Endothelial cell of umbilical vein (primary cell): ENCODE measurements at regions not wholly inside any gene's neighbourhood (a gene's known extent, or its start where the extent isn't known, plus 50 kb on each side); places are given as distances from the start of the nearest gene placed in this dataset.

Experiments used
- BruUV-seq: library from RNA; stranded (reverse); fragments of 400-500 nt; replicated peaks from 2 replicates; lab custom pipeline; 2021; lab: Mats Ljungman, UMichigan
- CTCF ChIA-PET: fragments of 300-600, 350-600 bp; sonication (Branson Sonifier 250); formaldehyde crosslinking; loops from one replicate; lab custom pipeline; 2021; ENCODE audit warnings: antibody characterized with exemption, inconsistent platforms; lab: Charles Lee
- POLR2A ChIA-PET: fragments of 300-600, 350-600 bp; sonication (Branson Sonifier 250); formaldehyde crosslinking; loops from one replicate; lab custom pipeline; 2021; ENCODE audit warnings: antibody characterized with exemption, inconsistent platforms; lab: Charles Lee
- DNase-seq: peaks from one replicate; pipeline ENCODE4 v3.0.0-alpha.2; 2011; ENCODE audit warnings: low read depth, low spot score
- FAIRE-seq: peaks from 2 replicates; lab custom pipeline; 2011; peaks lifted over from hg19 to GRCh38; lab: Jason Lieb, UNC
- H2AFZ ChIP-seq: 2 replicates; pipeline ENCODE4 v1.6.0; 2012; ENCODE audit warnings: low read depth, low read length, control low read depth, inconsistent platforms
- H3K27ac ChIP-seq: 2 replicates; pipeline ENCODE4 v1.5.1; 2011; ENCODE audit warnings: low read depth, mild to moderate bottlenecking, control low read depth, low read length, moderate library complexity; ENCODE audit not compliant: insufficient read depth
- H3K27me3 ChIP-seq, 2 experiments: 2 replicates each; pipeline versions ENCODE4 v1.6.0 to v1.6.1; 2011; ENCODE audit warnings: low read length in 2 of 2, mixed read lengths in 1 of 2; ENCODE audit not compliant: control insufficient read depth in 2 of 2, insufficient read depth in 2 of 2
- H3K36me3 ChIP-seq, 2 experiments: 2 replicates in 1 of 2; 3 replicates in 1 of 2; pipeline ENCODE4 v1.5.1; 2011; ENCODE audit warnings: low read length in 2 of 2, mild to moderate bottlenecking in 1 of 2, moderate library complexity in 1 of 2; ENCODE audit not compliant: control insufficient read depth in 2 of 2, insufficient read depth in 2 of 2; ENCODE audit errors: extremely low read depth in 1 of 2
- H3K4me1 ChIP-seq: 3 replicates; pipeline ENCODE4 v1.5.1; 2011; ENCODE audit warnings: mild to moderate bottlenecking, low read length; ENCODE audit not compliant: control insufficient read depth, insufficient read depth; ENCODE audit errors: extremely low read depth
- H3K4me2 ChIP-seq: 2 replicates; pipeline ENCODE4 v1.6.1; 2011; ENCODE audit warnings: low read length, control low read depth, mixed read lengths; ENCODE audit not compliant: insufficient read depth
- H3K4me3 ChIP-seq, 3 experiments: fragments of 200-600 bp in 1 of 3; sonication (generic), shearing (Covaris generic) in 1 of 3; replicated peaks in 1 of 3; 2 replicates each; pipeline ENCODE4 v1.5.1; 2011 to 2016; ENCODE audit warnings: control low read depth in 3 of 3, low read length in 3 of 3, mild to moderate bottlenecking in 2 of 3, inconsistent platforms in 1 of 3, low read depth in 1 of 3, moderate library complexity in 1 of 3; ENCODE audit not compliant: insufficient read depth in 1 of 3
- H3K79me2 ChIP-seq: 2 replicates; pipeline ENCODE4 v1.6.0; 2012; ENCODE audit warnings: low read length, inconsistent platforms; ENCODE audit not compliant: control insufficient read depth, insufficient read depth
- H3K9ac ChIP-seq: replicated peaks from 2 replicates; pipeline ENCODE3; 2011; ENCODE audit warnings: low read length, control low read depth; ENCODE audit not compliant: insufficient read depth; ENCODE audit errors: extremely low read depth
- H3K9me1 ChIP-seq: replicated peaks from 3 replicates; pipeline ENCODE4 v1.6.0; 2011; ENCODE audit warnings: mild to moderate bottlenecking, low read length; ENCODE audit not compliant: control insufficient read depth, insufficient read depth; ENCODE audit errors: extremely low read depth
- H3K9me3 ChIP-seq: replicated peaks from 2 replicates; pipeline ENCODE4 v1.5.1; 2012; ENCODE audit warnings: low read length, inconsistent platforms; ENCODE audit not compliant: control insufficient read depth, insufficient read depth
- H4K20me1 ChIP-seq: replicated peaks from 2 replicates; pipeline ENCODE3; 2011; ENCODE audit warnings: mild to moderate bottlenecking, low read length; ENCODE audit not compliant: control insufficient read depth, insufficient read depth; ENCODE audit errors: extremely low read depth
- EZH2 ChIP-seq: IDR thresholded peaks from 2 replicates; pipeline ENCODE4 v1.6.1; 2012; ENCODE audit warnings: borderline replicate concordance, low read depth, mild to moderate bottlenecking, moderate library complexity, low read length, inconsistent platforms; ENCODE audit not compliant: severe bottlenecking
- FOS ChIP-seq: IDR thresholded peaks from 2 replicates; pipeline ENCODE4 v1.6.1; 2011; ENCODE audit warnings: mild to moderate bottlenecking, low read length, moderate library complexity, borderline replicate concordance; ENCODE audit not compliant: insufficient read depth
- GATA2 ChIP-seq: IDR thresholded peaks from 2 replicates; pipeline ENCODE4 v1.7.0; 2011; ENCODE audit warnings: low read depth, mild to moderate bottlenecking, moderate library complexity, mixed read lengths, low read length; ENCODE audit not compliant: insufficient read length, insufficient read depth
- JUN ChIP-seq: IDR thresholded peaks from 2 replicates; pipeline ENCODE4 v1.6.1; 2011; ENCODE audit warnings: borderline replicate concordance, low read depth; ENCODE audit not compliant: insufficient read length, insufficient read depth
- MYC ChIP-seq: IDR thresholded peaks from one replicate; pipeline ENCODE4 v1.6.1; 2011; ENCODE audit warnings: mild to moderate bottlenecking, low read depth, low read length
- POLR2A ChIP-seq: IDR thresholded peaks from 2 replicates; pipeline ENCODE4 v1.6.1; 2012; ENCODE audit warnings: low read depth, mild to moderate bottlenecking, control low read depth, low read length
- POLR2AphosphoS5 ChIP-seq: IDR thresholded peaks from 2 replicates; pipeline ENCODE4 v1.6.1; 2012; ENCODE audit warnings: low read depth, mild to moderate bottlenecking, control low read depth, low read length, moderate library complexity; ENCODE audit not compliant: insufficient read depth
- dilution Hi-C: fragments of 300-500 bp; cut with MboI; formaldehyde crosslinking; loops from one replicate; pipeline ENCODE4 v1.15.0; 2019; ENCODE audit warnings: low sequenced_read_pairs; ENCODE audit not compliant: extremely low pct_ligation_motif_present
- intact Hi-C: fragments of 100-400 bp; cut with micrococcal nuclease; formaldehyde crosslinking; loops from one replicate; pipeline ENCODE4 v1.10.0; 2022
- TF ChIP-seq, protein P1 (sequence below), 2 donors: IDR thresholded peaks; 1 replicate in 1 of 2; 2 replicates in 1 of 2; pipeline ENCODE4 v1.5.1; 2011; ENCODE audit warnings: low read length in 2 of 2, mild to moderate bottlenecking in 2 of 2, moderate library complexity in 2 of 2, control low read depth in 1 of 2, inconsistent platforms in 1 of 2, low read depth in 1 of 2; ENCODE audit not compliant: insufficient read depth in 1 of 2; ENCODE audit errors: extremely low read depth in 1 of 2
- TF ChIP-seq, protein P2 (sequence below): IDR thresholded peaks from 2 replicates; pipeline ENCODE4 v1.6.1; 2011; ENCODE audit not compliant: insufficient read depth, insufficient read length

DNA sequence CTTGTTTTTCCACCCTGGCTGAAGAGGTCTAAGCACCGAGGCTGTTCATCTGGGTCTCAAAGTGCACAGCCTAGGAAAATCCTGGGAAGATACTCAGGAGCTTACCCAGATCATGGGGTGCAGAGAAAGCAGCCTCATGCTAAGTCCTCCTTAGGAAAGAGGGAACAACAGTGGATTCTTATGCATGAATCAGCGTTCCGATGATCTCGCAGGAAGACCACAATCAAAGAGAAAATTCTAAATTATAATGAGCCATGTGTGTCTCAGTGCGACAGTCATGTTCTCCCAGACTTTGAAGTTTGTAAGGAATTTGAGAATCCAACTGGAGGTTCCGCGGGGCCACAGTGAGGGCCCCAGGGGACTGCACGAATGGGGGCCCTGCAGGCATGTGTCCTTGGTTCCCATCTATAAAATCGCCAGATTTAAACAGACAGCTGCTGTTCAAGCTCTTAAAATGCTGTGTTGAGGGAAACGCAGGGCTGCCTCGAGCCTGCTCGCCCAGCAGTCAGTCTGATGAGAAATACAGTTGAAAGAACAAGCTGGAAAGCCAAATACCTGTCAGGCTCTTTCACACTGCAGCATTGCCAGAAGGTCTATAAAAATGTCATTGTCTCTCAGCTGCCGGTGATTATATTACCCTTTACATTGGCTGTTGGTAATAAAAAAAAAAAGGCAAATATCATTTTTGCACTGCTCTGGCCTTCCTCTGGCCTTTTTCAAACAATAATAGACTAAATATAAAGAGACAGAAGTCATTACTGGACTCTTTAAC is 152.1 kb downstream of the PMP22 start:
- CTCF ChIA-PET = interaction anchor here (0.6 kb wide), 1 partner anchor 1326 kb away, joined by 3 read pairs; no protein-coding TSS in a partner anchor
- H3K9me3 ChIP-seq = no peaks in the 10 kb centered on the region
- no peaks in the 10 kb centered on the region for H4K20me1 ChIP-seq
- no peaks in the 10 kb centered on the region for H3K4me1 ChIP-seq
- no peak overlapping the region for H3K27ac ChIP-seq
- no peak overlapping the region for H3K9ac ChIP-seq
- no peak overlapping the region for H3K4me2 ChIP-seq
- H3K36me3 ChIP-seq = no peaks in the 10 kb centered on the region
- DNase-seq (no peak), FAIRE-seq (no peak)
- POLR2A ChIA-PET = no interaction called here
- no peaks in the 10 kb centered on the region for H3K9me1 ChIP-seq
- BruUV-seq = no TSS peak
- H3K4me3 ChIP-seq = no peak overlapping the region
- dilution Hi-C loops (no loop called here), intact Hi-C loops (no loop called here)
- no peak overlapping the region for H2AFZ ChIP-seq
- H3K79me2 ChIP-seq = no peaks in the 10 kb centered on the region
- no peaks in the 10 kb centered on the region for H3K27me3 ChIP-seq
- TF ChIP-seq POLR2AphosphoS5 (no peak), EZH2 (no peak), POLR2A (no peak), GATA2 (no peak), MYC (no peak), JUN (no peak), FOS (no peak)
- TF ChIP-seq, protein P1, sequence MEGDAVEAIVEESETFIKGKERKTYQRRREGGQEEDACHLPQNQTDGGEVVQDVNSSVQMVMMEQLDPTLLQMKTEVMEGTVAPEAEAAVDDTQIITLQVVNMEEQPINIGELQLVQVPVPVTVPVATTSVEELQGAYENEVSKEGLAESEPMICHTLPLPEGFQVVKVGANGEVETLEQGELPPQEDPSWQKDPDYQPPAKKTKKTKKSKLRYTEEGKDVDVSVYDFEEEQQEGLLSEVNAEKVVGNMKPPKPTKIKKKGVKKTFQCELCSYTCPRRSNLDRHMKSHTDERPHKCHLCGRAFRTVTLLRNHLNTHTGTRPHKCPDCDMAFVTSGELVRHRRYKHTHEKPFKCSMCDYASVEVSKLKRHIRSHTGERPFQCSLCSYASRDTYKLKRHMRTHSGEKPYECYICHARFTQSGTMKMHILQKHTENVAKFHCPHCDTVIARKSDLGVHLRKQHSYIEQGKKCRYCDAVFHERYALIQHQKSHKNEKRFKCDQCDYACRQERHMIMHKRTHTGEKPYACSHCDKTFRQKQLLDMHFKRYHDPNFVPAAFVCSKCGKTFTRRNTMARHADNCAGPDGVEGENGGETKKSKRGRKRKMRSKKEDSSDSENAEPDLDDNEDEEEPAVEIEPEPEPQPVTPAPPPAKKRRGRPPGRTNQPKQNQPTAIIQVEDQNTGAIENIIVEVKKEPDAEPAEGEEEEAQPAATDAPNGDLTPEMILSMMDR (IDR thresholded peaks at IDR 0.05; ENCODE audit: extremely low read depth in 1 of 2, insufficient read depth in 1 of 2, low read depth in 1 of 2, low read length in 2 of 2) = no peak
- TF ChIP-seq, protein P2, sequence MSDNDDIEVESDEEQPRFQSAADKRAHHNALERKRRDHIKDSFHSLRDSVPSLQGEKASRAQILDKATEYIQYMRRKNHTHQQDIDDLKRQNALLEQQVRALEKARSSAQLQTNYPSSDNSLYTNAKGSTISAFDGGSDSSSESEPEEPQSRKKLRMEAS = no peak
